ENCODE measurements at regions not wholly inside any gene's neighbourhood (a gene's known extent, or its start where the extent isn't known, plus 50 kb on each side); places are given as distances from the start of the nearest gene placed in this dataset.

DNA sequence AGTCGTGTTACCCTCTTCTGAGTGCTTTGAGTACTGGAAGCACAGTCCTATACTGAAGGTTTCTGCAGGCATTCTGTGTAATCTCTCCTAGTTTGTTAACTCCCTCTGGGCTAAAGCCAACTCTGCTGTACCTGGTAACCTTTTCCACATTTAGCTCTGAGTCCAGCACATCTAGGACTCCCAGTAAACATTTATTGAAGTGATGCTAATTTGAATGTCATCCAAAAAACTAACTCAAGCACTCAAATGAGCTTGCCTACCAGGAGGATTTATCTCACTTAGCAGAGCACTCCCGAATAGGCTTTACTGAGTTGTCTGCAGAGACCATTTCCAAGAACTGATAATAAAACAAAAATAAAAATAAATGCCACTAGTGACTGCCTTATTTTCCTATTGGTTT, 79.5 kb upstream of the NFIB start:
- 63 to 83% (median 76%) methylated on average over 2 of the region's 2 CpGs for WGBS, 4 donors

DNA sequence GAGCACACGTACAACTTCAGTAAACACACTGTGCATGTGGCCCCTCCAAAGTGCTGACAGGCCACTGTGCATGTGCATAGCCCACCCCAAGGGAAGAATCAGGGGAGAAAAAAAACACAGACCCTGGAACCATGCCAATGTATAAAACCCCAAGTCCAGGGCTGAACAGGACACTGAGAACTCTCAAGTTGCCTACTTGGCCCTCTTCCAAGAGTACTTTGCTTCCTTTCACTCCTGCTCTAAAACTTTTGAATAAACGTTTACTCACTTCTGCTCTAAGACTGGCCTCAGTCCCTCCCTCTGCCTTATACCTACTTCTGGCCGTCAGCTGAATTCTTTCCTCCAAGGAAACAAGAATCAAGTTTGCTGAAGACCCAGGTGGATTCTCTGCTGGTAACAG, 77.7 kb upstream of the NFIB start:
- no peaks in the 10 kb centered on the region for H3K4me1 ChIP-seq (replicated peaks in 1 of 2)
- H3K9me3 ChIP-seq (replicated peaks in 1 of 3): no peaks in the 10 kb centered on the region
- WGBS, 4 donors: 61 to 66% (median 63%) methylated on average over 3 of the region's 3 CpGs
- no peak overlapping the region for H3K27ac ChIP-seq
- no peaks in the 10 kb centered on the region for H3K27me3 ChIP-seq
- no peak for TF ChIP-seq POLR2A (IDR thresholded peaks at IDR 0.05)
- TF ChIP-seq, protein P1, sequence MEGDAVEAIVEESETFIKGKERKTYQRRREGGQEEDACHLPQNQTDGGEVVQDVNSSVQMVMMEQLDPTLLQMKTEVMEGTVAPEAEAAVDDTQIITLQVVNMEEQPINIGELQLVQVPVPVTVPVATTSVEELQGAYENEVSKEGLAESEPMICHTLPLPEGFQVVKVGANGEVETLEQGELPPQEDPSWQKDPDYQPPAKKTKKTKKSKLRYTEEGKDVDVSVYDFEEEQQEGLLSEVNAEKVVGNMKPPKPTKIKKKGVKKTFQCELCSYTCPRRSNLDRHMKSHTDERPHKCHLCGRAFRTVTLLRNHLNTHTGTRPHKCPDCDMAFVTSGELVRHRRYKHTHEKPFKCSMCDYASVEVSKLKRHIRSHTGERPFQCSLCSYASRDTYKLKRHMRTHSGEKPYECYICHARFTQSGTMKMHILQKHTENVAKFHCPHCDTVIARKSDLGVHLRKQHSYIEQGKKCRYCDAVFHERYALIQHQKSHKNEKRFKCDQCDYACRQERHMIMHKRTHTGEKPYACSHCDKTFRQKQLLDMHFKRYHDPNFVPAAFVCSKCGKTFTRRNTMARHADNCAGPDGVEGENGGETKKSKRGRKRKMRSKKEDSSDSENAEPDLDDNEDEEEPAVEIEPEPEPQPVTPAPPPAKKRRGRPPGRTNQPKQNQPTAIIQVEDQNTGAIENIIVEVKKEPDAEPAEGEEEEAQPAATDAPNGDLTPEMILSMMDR (IDR thresholded peaks at IDR 0.05): no peak
- intact Hi-C loops (cut with DNase I): no loop called here
- H3K36me3 ChIP-seq (replicated peaks in 1 of 2): no peaks in the 10 kb centered on the region
- no peak for DNase-seq
- H3K4me3 ChIP-seq: no peak overlapping the region

More for the DNA sequence above, 79.5 kb upstream of the NFIB start:
- no peaks in the 10 kb centered on the region for H3K27me3 ChIP-seq
- no peak overlapping the region for H3K27ac ChIP-seq
- no peaks in the 10 kb centered on the region for H3K9me3 ChIP-seq (replicated peaks in 1 of 3)
- H3K36me3 ChIP-seq (replicated peaks in 1 of 2): no peaks in the 10 kb centered on the region
- TF ChIP-seq, protein P1 (IDR thresholded peaks at IDR 0.05): no peak
- no peak for TF ChIP-seq POLR2A (IDR thresholded peaks at IDR 0.05)
- H3K4me1 ChIP-seq (replicated peaks in 1 of 2): no peaks in the 10 kb centered on the region
- H3K4me3 ChIP-seq: no peak overlapping the region
- DNase-seq: no peak
- intact Hi-C loops (cut with DNase I): no loop called here

DNA sequence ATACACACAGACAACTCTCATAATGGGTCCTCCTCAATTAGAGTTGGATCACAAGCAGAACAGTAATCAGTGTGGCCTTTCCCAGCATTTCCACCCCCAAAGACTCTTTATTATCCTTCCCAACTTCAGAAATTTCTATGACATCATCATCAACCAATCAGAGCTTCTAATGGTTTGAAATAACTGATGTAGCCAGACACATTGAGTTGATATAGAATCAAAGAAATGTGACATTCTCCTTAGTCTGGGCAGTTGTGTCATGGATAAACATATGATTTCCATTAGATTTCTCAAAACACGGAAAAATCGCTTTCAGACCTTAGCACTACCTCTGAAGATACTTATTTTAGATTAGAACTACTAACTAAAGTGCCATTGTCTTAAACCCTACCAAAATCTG, 75.7 kb upstream of the NFIB start:
- intact Hi-C loops (cut with DNase I): no loop called here
- WGBS, 4 donors: 78 to 91% (median 85%) methylated on average over 2 of the region's 2 CpGs
- Histone ChIP-seq H3K4me1 (replicated peaks in 1 of 2) (no peaks in the 10 kb centered on the region), H3K4me3 (no peak overlapping the region), H3K9me3 (replicated peaks in 1 of 3) (no peaks in the 10 kb centered on the region), H3K36me3 (replicated peaks in 1 of 2) (no peaks in the 10 kb centered on the region), H3K27me3 (no peaks in the 10 kb centered on the region), H3K27ac (no peak overlapping the region)
- no peak for DNase-seq
- TF ChIP-seq POLR2A (IDR thresholded peaks at IDR 0.05): no peak
- TF ChIP-seq, protein P1 (IDR thresholded peaks at IDR 0.05): no peak

DNA sequence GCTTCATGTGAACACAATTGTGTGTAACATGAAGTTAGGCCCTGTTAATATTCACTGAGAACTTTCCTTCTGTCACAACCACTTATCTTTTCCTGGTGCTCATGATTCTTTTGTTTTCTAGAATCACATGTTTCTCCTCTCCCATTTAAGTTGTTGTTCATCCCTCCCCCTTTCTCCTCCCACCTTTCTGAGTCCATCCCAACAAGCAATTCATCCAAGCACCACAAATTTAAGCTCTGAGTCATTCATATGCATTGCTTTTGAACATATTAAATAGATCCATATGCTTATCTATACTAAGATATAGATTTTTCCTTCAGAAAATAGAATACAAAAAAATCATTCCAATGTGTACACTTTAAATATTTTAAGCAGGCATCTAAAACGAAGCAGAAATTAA, 75.2 kb upstream of the NFIB start:
- WGBS, 4 donors: 58 to 78% (median 65%) methylated on average over 1 of the region's 1 CpG
- Histone ChIP-seq H3K27me3 (no peaks in the 10 kb centered on the region), H3K9me3 (replicated peaks in 1 of 3) (no peaks in the 10 kb centered on the region), H3K27ac (no peak overlapping the region), H3K4me1 (replicated peaks in 1 of 2) (no peaks in the 10 kb centered on the region), H3K4me3 (no peak overlapping the region), H3K36me3 (replicated peaks in 1 of 2) (no peaks in the 10 kb centered on the region)
- intact Hi-C loops (cut with DNase I): no loop called here
- no peak for TF ChIP-seq POLR2A (IDR thresholded peaks at IDR 0.05)
- TF ChIP-seq, protein P1 (IDR thresholded peaks at IDR 0.05): no peak
- DNase-seq: no peak

Measured in adrenal gland (tissue), 9 donors.